DMS53 treated with DMSO at 0.1 percent for 48 hours (cell line): ENCODE measurements at regions not wholly inside any gene's neighbourhood (a gene's known extent, or its start where the extent isn't known, plus 50 kb on each side); places are given as distances from the start of the nearest gene placed in this dataset.
"Not testable (repeated sequence)": the region's sequence is repeated elsewhere in the genome, so short reads cannot be mapped to it uniquely, and the experiment has no call there.

ENCODE experiments used
- DNase-seq: peaks from one replicate; lab custom pipeline; 2025; ENCODE audit not compliant: unreplicated experiment; lab: John Stamatoyannopoulos, UW

GRCh38 chr11:119586181-119586580, 142.8 kb downstream of the NECTIN1 start:
- no peak for DNase-seq

GRCh38 chr11:119585043-119585781, 143.8 kb downstream of the NECTIN1 start:
- DNase-seq = peak; percentile 12

- no peak for DNase-seq
These were observed 144.6 kb downstream of the NECTIN1 start for GRCh38 chr11:119584193-119585042.

- DNase-seq = no peak
These were observed 145.4 kb downstream of the NECTIN1 start for GRCh38 chr11:119583585-119583984.

GRCh38 chr11:119581396-119581795, 147.6 kb downstream of the NECTIN1 start:
- not testable (repeated sequence) for DNase-seq

GRCh38 chr11:119580751-119581150, 148.2 kb downstream of the NECTIN1 start:
- no peak for DNase-seq

- DNase-seq = no peak
These were observed 148.9 kb downstream of the NECTIN1 start for GRCh38 chr11:119580081-119580480.

GRCh38 chr11:119578521-119579191, 150.3 kb downstream of the NECTIN1 start:
- no peak for DNase-seq

GRCh38 chr11:119573858-119574257, 150.9 kb upstream of the THY1 start:
- no peak for DNase-seq

- DNase-seq = no peak
These were observed 149.8 kb upstream of the THY1 start for GRCh38 chr11:119572481-119573424.

- no peak for DNase-seq
These were observed 148.3 kb upstream of the THY1 start for GRCh38 chr11:119571311-119571710.

GRCh38 chr11:119567688-119568582, 145.0 kb upstream of the THY1 start:
- no peak for DNase-seq

GRCh38 chr11:119566319-119566718, 143.3 kb upstream of the THY1 start:
- no peak for DNase-seq

GRCh38 chr11:119565693-119566092, 142.7 kb upstream of the THY1 start:
- not testable (repeated sequence) for DNase-seq

- no peak for DNase-seq
These were observed 138.0 kb upstream of the THY1 start for GRCh38 chr11:119560961-119561360.

GRCh38 chr11:119560291-119560690, 137.3 kb upstream of the THY1 start:
- no peak for DNase-seq

GRCh38 chr11:119552106-119552485, 129.1 kb upstream of the THY1 start:
- DNase-seq = no peak

GRCh38 chr11:119551420-119552105, 128.6 kb upstream of the THY1 start:
- no peak for DNase-seq
